ENCODE measurements at regions not wholly inside any gene's neighbourhood (a gene's known extent, or its start where the extent isn't known, plus 50 kb on each side); places are given as distances from the start of the nearest gene placed in this dataset.

GRCh38 chr2:236968101-236968879 lies 117.4 kb upstream of the COPS8 start:
- ChIA-PET CTCF (ENCODE audit: low intra/inter-chr PET ratio, low total read pairs) (no interaction called here), POLR2A (no interaction called here)
- H3K27ac ChIP-seq (ENCODE audit: extremely low read length, insufficient read depth, low read length) = peak overlapping the region; percentile 85
- peak overlapping the region; percentile 74 for H3K9ac ChIP-seq (ENCODE audit: insufficient read depth, low read depth, low read length)
- H3K4me2 ChIP-seq (ENCODE audit: low read depth, low read length) = peak overlapping the region; percentile 68
- H3K4me3 ChIP-seq (replicated peaks in 1 of 3; ENCODE audit: insufficient read depth in 1 of 3, low read depth in 2 of 3, low read length in 3 of 3) = peak overlapping the region; percentile 4 to 64 (median 31); a peak in 4 of 6 replicates
- no peaks in the 10 kb centered on the region for H4K20me1 ChIP-seq (ENCODE audit: insufficient read depth, low read length)
- peak; percentile 58 for DNase-seq (ENCODE audit: low spot score)
- no TSS peak for BruUV-seq (replicated peaks)
- FAIRE-seq = peak; percentile 94
- peak overlapping the region; percentile 10 for H2AFZ ChIP-seq (ENCODE audit: low read length)
- H3K27me3 ChIP-seq (ENCODE audit: control insufficient read depth in 1 of 2, insufficient read depth in 2 of 2, low read length in 2 of 2) = no peaks in the 10 kb centered on the region; a peak in 1 of 5 replicates
- no peaks in the 10 kb centered on the region for H3K9me3 ChIP-seq (ENCODE audit: low read length)
- peak; percentile 78 for ATAC-seq
- H3K36me3 ChIP-seq (replicated peaks in 1 of 2; ENCODE audit: control insufficient read depth in 1 of 2, insufficient read depth in 2 of 2, low read length in 2 of 2) = no peaks in the 10 kb centered on the region
- peaks cover 75% of the 10 kb centered on the region for H3K4me1 ChIP-seq (ENCODE audit: insufficient read depth, low read length)
- H3K79me2 ChIP-seq (ENCODE audit: insufficient read depth, low read length) = no peaks in the 10 kb centered on the region
- in situ Hi-C loops (cut with HindIII; ENCODE audit: extremely low pct_ligation_motif_present, low pct_unique_long_range_greater_than_20kb) = no loop called here
- intact Hi-C loops (cut with micrococcal nuclease; ENCODE audit: unreplicated experiment) = no loop called here
- 17% methylated on average over 10 of the region's 10 CpGs for WGBS (ENCODE audit: low lambda C conversion rate)
- peak; percentile 38; the same call in 1 of the 2 replicates for TF ChIP-seq MTF2 (CRISPR knock-in tag; IDR thresholded peaks at IDR 0.05; ENCODE audit: borderline replicate concordance)
- no peak for TF ChIP-seq CBX5 (CRISPR knock-in tag; IDR thresholded peaks at IDR 0.05; ENCODE audit: borderline replicate concordance)
- 0 out of 2 replicates have a peak, but pooled peaks have one; percentile 30 for TF ChIP-seq ZNF572 (CRISPR knock-in tag; IDR thresholded peaks at IDR 0.05)
- TF ChIP-seq ZNF615 (CRISPR knock-in tag; IDR thresholded peaks at IDR 0.05; ENCODE audit: borderline replicate concordance) = no peak
- TF ChIP-seq TBX3 (IDR thresholded peaks at IDR 0.05; ENCODE audit: borderline replicate concordance) = no peak
- no peak for TF ChIP-seq ZNF142 (CRISPR knock-in tag; IDR thresholded peaks at IDR 0.05)
- TF ChIP-seq ZNF691 (CRISPR knock-in tag; IDR thresholded peaks at IDR 0.05; ENCODE audit: borderline replicate concordance, low read depth) = peak; percentile 57
- TF ChIP-seq SMARCC2 (IDR thresholded peaks at IDR 0.05) = no peak
- no peak for TF ChIP-seq SNAI1 (CRISPR knock-in tag; IDR thresholded peaks at IDR 0.05; ENCODE audit: borderline replicate concordance)
- no peak for TF ChIP-seq FOXA1 (IDR thresholded peaks at IDR 0.05)
- no peak for TF ChIP-seq FOXA1 (CRISPR knock-in tag; IDR thresholded peaks at IDR 0.05)
- no peak for TF ChIP-seq ZNF143 (CRISPR knock-in tag; IDR thresholded peaks at IDR 0.05)
- no peak for TF ChIP-seq ZNF362 (CRISPR knock-in tag; IDR thresholded peaks at IDR 0.05; ENCODE audit: borderline replicate concordance)
- peak in 1 of 2 experiments; percentile 59; a peak in 2 of 4 replicates for TF ChIP-seq EP300 (IDR thresholded peaks at IDR 0.05; ENCODE audit: low read depth in 2 of 2, low read length in 2 of 2)
- TF ChIP-seq EP300 (CRISPR knock-in tag; IDR thresholded peaks at IDR 0.05; ENCODE audit: borderline replicate concordance) = no peak
- TF ChIP-seq ZNF20 (CRISPR knock-in tag; IDR thresholded peaks at IDR 0.05) = no peak

Measured in HepG2 (cell line).